GM15510 (cell line): ENCODE measurements at regions not wholly inside any gene's neighbourhood (a gene's known extent, or its start where the extent isn't known, plus 50 kb on each side); places are given as distances from the start of the nearest gene placed in this dataset.

Experiments
- POLR2A ChIP-seq: IDR thresholded peaks from 3 replicates; pipeline ENCODE4 v1.6.1; 2011; ENCODE audit warnings: borderline replicate concordance; ENCODE audit not compliant: insufficient read length; ENCODE audit errors: extremely low read depth

- no peak for TF ChIP-seq POLR2A
These were observed 56.6 kb downstream of the HLA-G start for GRCh38 chr6:29884261-29884660.

DNA sequence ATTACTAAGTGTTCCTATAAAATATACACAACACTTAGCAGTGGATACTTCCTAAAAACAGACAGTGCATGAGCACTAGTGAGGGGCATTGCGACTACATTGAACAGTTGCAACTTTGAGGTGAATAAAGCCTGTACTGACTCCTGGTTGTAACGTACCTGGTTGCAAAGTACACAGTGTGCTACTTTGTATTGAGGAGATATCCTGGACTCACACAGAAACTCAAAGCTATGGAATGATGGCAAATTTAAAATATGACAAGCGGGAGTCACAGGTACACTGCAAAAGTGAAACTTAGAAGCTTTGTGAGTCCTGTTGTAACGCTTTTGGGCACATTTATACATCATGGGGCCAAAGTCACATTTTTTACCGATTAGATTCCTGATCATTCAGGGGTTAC is 55.6 kb upstream of the HLA-A start:
- TF ChIP-seq POLR2A = no peak

DNA sequence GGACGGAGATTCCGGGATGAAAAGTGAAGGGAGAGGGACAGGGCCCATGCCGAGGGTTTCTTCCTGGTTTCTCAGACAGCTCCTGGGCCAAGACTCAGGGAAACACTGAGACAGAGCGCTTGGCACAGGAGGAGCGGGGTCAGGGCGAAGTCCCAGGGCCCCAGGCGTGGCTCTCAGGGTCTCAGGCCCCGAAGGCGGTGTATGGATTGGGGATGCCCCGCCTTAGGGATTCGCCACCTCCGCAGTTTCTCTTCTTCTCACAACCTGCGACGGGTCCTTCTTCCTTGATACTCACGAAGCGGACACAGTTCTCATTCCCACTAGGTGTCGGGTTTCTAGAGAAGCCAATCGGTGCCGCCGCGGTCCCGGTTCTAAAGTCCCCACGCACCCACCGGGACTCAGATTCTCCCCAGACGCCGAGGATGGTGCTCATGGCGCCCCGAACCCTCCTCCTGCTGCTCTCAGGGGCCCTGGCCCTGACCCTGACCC is 55.0 kb upstream of the HLA-A start:
- peak; percentile 15 for TF ChIP-seq POLR2A

GRCh38 chr6:29887819-29888776 is 54.2 kb upstream of the HLA-A start:
- TF ChIP-seq POLR2A = peak; percentile 28
